HepG2 (cell line): ENCODE measurements at regions not wholly inside any gene's neighbourhood (a gene's known extent, or its start where the extent isn't known, plus 50 kb on each side); places are given as distances from the start of the nearest gene placed in this dataset.

ENCODE experiments used
- ATAC-seq: fragments of 200-7000 bp; cut with Tn5 transposase; 3 replicates; pipeline ENCODE4 v1.9.1; 2020; ENCODE audit warnings: mild to moderate bottlenecking, moderate library complexity
- BruUV-seq: library from RNA; stranded (reverse); fragments of 400-500 nt; replicated peaks from 2 replicates; lab custom pipeline; 2021; lab: Mats Ljungman, UMichigan
- CTCF ChIA-PET: fragments of 300-600 bp; formaldehyde crosslinking; extraction: SDS; loops from one replicate; lab custom pipeline; 2021; ENCODE audit warnings: low total read pairs, inconsistent platforms, low intra/inter-chr PET ratio; lab: Yijun Ruan, JAX
- POLR2A ChIA-PET: fragments of 350-600 bp; sonication (Branson Sonifier 250); formaldehyde crosslinking; loops from one replicate; lab custom pipeline; 2020; ENCODE audit warnings: antibody characterized with exemption, inconsistent platforms; lab: Yijun Ruan, JAX
- DNase-seq: peaks from one replicate; pipeline ENCODE4 v3.0.0-alpha.2; 2015; ENCODE audit warnings: low spot score
- FAIRE-seq: peaks from 3 replicates; lab custom pipeline; 2011; peaks lifted over from hg19 to GRCh38; lab: Jason Lieb, UNC
- H2AFZ ChIP-seq: one replicate; pipeline ENCODE4 v1.6.1; 2011; ENCODE audit warnings: low read length, inconsistent platforms
- H3K27ac ChIP-seq: fragments of 300-600 bp; 3 replicates; pipeline ENCODE4 v1.8.0; 2011; ENCODE audit warnings: mixed run types, mild to moderate bottlenecking, mixed read lengths, low read length, inconsistent platforms; ENCODE audit not compliant: insufficient read depth; ENCODE audit errors: extremely low read length
- H3K27me3 ChIP-seq, 2 experiments: fragments of 200-600 bp in 1 of 2; 2 replicates in 1 of 2; 3 replicates in 1 of 2; pipeline versions ENCODE4 v1.6.0 to v1.8.0; 2011; ENCODE audit warnings: low read length in 2 of 2, mild to moderate bottlenecking in 2 of 2, moderate library complexity in 2 of 2, inconsistent platforms in 1 of 2; ENCODE audit not compliant: insufficient read depth in 2 of 2, control insufficient read depth in 1 of 2
- H3K36me3 ChIP-seq, 2 experiments: fragments of 200-600 bp in 1 of 2; replicated peaks in 1 of 2; 2 replicates in 1 of 2; 3 replicates in 1 of 2; pipeline versions ENCODE4 v1.5.1 to v1.8.0; 2011; ENCODE audit warnings: low read length in 2 of 2, inconsistent platforms in 1 of 2; ENCODE audit not compliant: insufficient read depth in 2 of 2, control insufficient read depth in 1 of 2
- H3K4me1 ChIP-seq: 2 replicates; pipeline ENCODE4 v1.5.1; 2012; ENCODE audit warnings: low read length, inconsistent platforms; ENCODE audit not compliant: insufficient read depth
- H3K4me2 ChIP-seq: 2 replicates; pipeline ENCODE4 v1.6.0; 2011; ENCODE audit warnings: low read depth, low read length, inconsistent platforms
- H3K4me3 ChIP-seq, 3 experiments: fragments of 200-600 bp in 1 of 3; sonication (generic), shearing (Covaris generic) in 1 of 3; replicated peaks in 1 of 3; 2 replicates each; pipeline ENCODE4 v1.5.1; 2011 to 2016; ENCODE audit warnings: low read length in 3 of 3, inconsistent platforms in 2 of 3, low read depth in 2 of 3, mild to moderate bottlenecking in 2 of 3, control low read depth in 1 of 3, mixed read lengths in 1 of 3; ENCODE audit not compliant: insufficient read depth in 1 of 3
- H3K79me2 ChIP-seq: one replicate; pipeline ENCODE4 v1.6.1; 2011; ENCODE audit warnings: low read length, inconsistent platforms; ENCODE audit not compliant: insufficient read depth
- H3K9ac ChIP-seq: 2 replicates; pipeline ENCODE4 v1.6.0; 2011; ENCODE audit warnings: mild to moderate bottlenecking, low read depth, low read length, inconsistent platforms; ENCODE audit not compliant: insufficient read depth
- H3K9me3 ChIP-seq: 2 replicates; pipeline ENCODE4 v1.5.1; 2012; ENCODE audit warnings: mild to moderate bottlenecking, low read length
- H4K20me1 ChIP-seq: 2 replicates; pipeline ENCODE4 v1.6.0; 2011; ENCODE audit warnings: inconsistent platforms, mild to moderate bottlenecking, low read length, moderate library complexity; ENCODE audit not compliant: insufficient read depth
- ARNT2 ChIP-seq: sonication (generic); formaldehyde crosslinking; IDR thresholded peaks from 2 replicates; pipeline ENCODE4 v1.8.0; 2022; ENCODE audit warnings: mild to moderate bottlenecking, low read depth, missing genetic modification reagents, moderate library complexity
- ATF7-NPFF ChIP-seq: sonication (generic); formaldehyde crosslinking; IDR thresholded peaks from 2 replicates; pipeline ENCODE4 v1.8.1; 2023; ENCODE audit warnings: mild to moderate bottlenecking, low read depth, missing genetic modification reagents, moderate library complexity
- GATAD1 ChIP-seq: IDR thresholded peaks from 2 replicates; pipeline ENCODE4 v1.6.1; 2016; ENCODE audit warnings: missing genetic modification reagents, missing compliant biosample characterization
- HNRNPK ChIP-seq: fragments of 200-400 bp; formaldehyde crosslinking; IDR thresholded peaks from 2 replicates; pipeline ENCODE4 v1.6.1; 2018; ENCODE audit warnings: low read length, low read depth, moderate library complexity, mild to moderate bottlenecking; ENCODE audit not compliant: poor library complexity, severe bottlenecking
- KLF6 ChIP-seq: IDR thresholded peaks from 2 replicates; pipeline ENCODE4 v1.8.0; 2016; ENCODE audit warnings: missing biosample characterization, missing genetic modification reagents
- REPIN1 ChIP-seq: sonication (generic); formaldehyde crosslinking; IDR thresholded peaks from 2 replicates; pipeline ENCODE4 v1.8.0; 2022; ENCODE audit warnings: missing genetic modification reagents, low read depth, mild to moderate bottlenecking, borderline replicate concordance
- TAF15 ChIP-seq: fragments of 200-400 bp; formaldehyde crosslinking; IDR thresholded peaks from one replicate; pipeline ENCODE4 v1.6.1; 2018; ENCODE audit warnings: mild to moderate bottlenecking, low read depth, low read length; ENCODE audit not compliant: poor library complexity, severe bottlenecking
- ZFP1 ChIP-seq: IDR thresholded peaks from 2 replicates; pipeline ENCODE4 v1.6.1; 2016
- ZNF124 ChIP-seq: sonication (generic); formaldehyde crosslinking; IDR thresholded peaks from 2 replicates; pipeline ENCODE4 v1.4.0; 2020; ENCODE audit warnings: missing genetic modification reagents
- ZNF737 ChIP-seq: sonication (generic); formaldehyde crosslinking; IDR thresholded peaks from 2 replicates; pipeline ENCODE4 v1.5.0; 2020; ENCODE audit warnings: missing genetic modification reagents, mild to moderate bottlenecking, borderline replicate concordance
- ZNF766 ChIP-seq: sonication (generic); formaldehyde crosslinking; IDR thresholded peaks from 2 replicates; pipeline ENCODE4 v1.5.0; 2020; ENCODE audit warnings: missing genetic modification reagents, borderline replicate concordance
- ZNF781 ChIP-seq: sonication (generic); formaldehyde crosslinking; IDR thresholded peaks from 2 replicates; pipeline ENCODE4 v1.5.1; 2020; ENCODE audit warnings: borderline replicate concordance, mild to moderate bottlenecking, missing genetic modification reagents; ENCODE audit errors: not compliant biosample characterization
- ZNF841 ChIP-seq: sonication (generic); formaldehyde crosslinking; IDR thresholded peaks from 2 replicates; pipeline ENCODE4 v1.8.1; 2023; ENCODE audit warnings: missing genetic modification reagents, borderline replicate concordance
- WGBS: methylation state at CpG from one replicate; pipeline ENCODE4 v1.1.6; 2017; ENCODE audit warnings: low lambda C conversion rate; 5-methylcytosine and 5-hydroxymethylcytosine counted together
- in situ Hi-C: cut with HindIII; loops from 2 replicates; pipeline ENCODE4 v1.10.0; 2017; ENCODE audit warnings: low pct_unique_long_range_greater_than_20kb; ENCODE audit not compliant: extremely low pct_ligation_motif_present
- intact Hi-C: fragments of 100-400 bp; cut with micrococcal nuclease; formaldehyde crosslinking; loops from one replicate; pipeline ENCODE4 v1.10.0; 2022; ENCODE audit not compliant: unreplicated experiment
- TF ChIP-seq, protein P1 (sequence below): sonication (generic); formaldehyde crosslinking; IDR thresholded peaks from 2 replicates; pipeline ENCODE4 v1.4.0; 2020; ENCODE audit warnings: missing genetic modification reagents

- CTCF ChIA-PET = no interaction called here
These were observed 1138.8 kb downstream of the ARAP2 start for GRCh38 chr4:35105486-35105885.

More at GRCh38 chr4:35105486-35105885, 1138.8 kb downstream of the ARAP2 start:
- 4% methylated on average over 3 of the region's 4 CpGs for WGBS
- intact Hi-C loops (no loop called here), in situ Hi-C loops (no loop called here)
- no peaks in the 10 kb centered on the region for H3K4me1 ChIP-seq
- FAIRE-seq = no peak
- H3K36me3 ChIP-seq = no peaks in the 10 kb centered on the region
- H3K27me3 ChIP-seq = no peaks in the 10 kb centered on the region; a peak in 1 of 5 replicates
- no TSS peak for BruUV-seq
- TF ChIP-seq ZFP1 (CRISPR knock-in tag) = no peak
- no peak for TF ChIP-seq TAF15
- TF ChIP-seq HNRNPK = no peak
- no peak for TF ChIP-seq ATF7-NPFF (CRISPR knock-in tag)
- no peak for TF ChIP-seq ZNF737
- TF ChIP-seq, protein P1, sequence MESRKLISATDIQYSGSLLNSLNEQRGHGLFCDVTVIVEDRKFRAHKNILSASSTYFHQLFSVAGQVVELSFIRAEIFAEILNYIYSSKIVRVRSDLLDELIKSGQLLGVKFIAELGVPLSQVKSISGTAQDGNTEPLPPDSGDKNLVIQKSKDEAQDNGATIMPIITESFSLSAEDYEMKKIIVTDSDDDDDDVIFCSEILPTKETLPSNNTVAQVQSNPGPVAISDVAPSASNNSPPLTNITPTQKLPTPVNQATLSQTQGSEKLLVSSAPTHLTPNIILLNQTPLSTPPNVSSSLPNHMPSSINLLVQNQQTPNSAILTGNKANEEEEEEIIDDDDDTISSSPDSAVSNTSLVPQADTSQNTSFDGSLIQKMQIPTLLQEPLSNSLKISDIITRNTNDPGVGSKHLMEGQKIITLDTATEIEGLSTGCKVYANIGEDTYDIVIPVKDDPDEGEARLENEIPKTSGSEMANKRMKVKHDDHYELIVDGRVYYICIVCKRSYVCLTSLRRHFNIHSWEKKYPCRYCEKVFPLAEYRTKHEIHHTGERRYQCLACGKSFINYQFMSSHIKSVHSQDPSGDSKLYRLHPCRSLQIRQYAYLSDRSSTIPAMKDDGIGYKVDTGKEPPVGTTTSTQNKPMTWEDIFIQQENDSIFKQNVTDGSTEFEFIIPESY (CRISPR knock-in tag) = no peak
- TF ChIP-seq KLF6 (CRISPR knock-in tag) = no peak
- no peak for TF ChIP-seq ZNF841
- no peak for TF ChIP-seq GATAD1 (CRISPR knock-in tag)
- TF ChIP-seq REPIN1 (CRISPR knock-in tag) = no peak
- no peak for TF ChIP-seq ZNF124 (CRISPR knock-in tag)
- no peak for TF ChIP-seq ZNF766 (CRISPR knock-in tag)
- no peak for TF ChIP-seq ARNT2
- TF ChIP-seq ZNF781 (CRISPR knock-in tag) = no peak
- TF ChIP-seq, all 625 proteins: peak for 0
- no peak for ATAC-seq
- H3K27ac ChIP-seq = no peak overlapping the region
- no peak overlapping the region for H3K4me2 ChIP-seq
- POLR2A ChIA-PET = no interaction called here
- H4K20me1 ChIP-seq = no peaks in the 10 kb centered on the region
- H3K79me2 ChIP-seq = no peaks in the 10 kb centered on the region
- H3K9ac ChIP-seq = no peak overlapping the region
- H2AFZ ChIP-seq = no peak overlapping the region
- no peak overlapping the region for H3K4me3 ChIP-seq
- H3K9me3 ChIP-seq = no peaks in the 10 kb centered on the region
- DNase-seq = no peak
